Tongue (tissue), 1 donor: ENCODE measurements at regions not wholly inside any gene's neighbourhood (a gene's known extent, or its start where the extent isn't known, plus 50 kb on each side); places are given as distances from the start of the nearest gene placed in this dataset.
A peak's percentile ranks its signal among the peaks of the same experiment; 100 is the strongest.
"Not testable (repeated sequence)": the region's sequence is repeated elsewhere in the genome, so short reads cannot be mapped to it uniquely, and the experiment has no call there.

Experiments used
- DNase-seq: peaks from one replicate; pipeline ENCODE4 v3.0.0-alpha.2; 2015

GRCh38 chr10:21364196-21365114 is 161.0 kb downstream of the SKIDA1 start:
- DNase-seq, result peak; percentile 21

- no peak for DNase-seq
Measured at GRCh38 chr10:21363731-21364104, 161.8 kb downstream of the SKIDA1 start.

GRCh38 chr10:21363092-21363730 is 162.3 kb downstream of the SKIDA1 start:
- DNase-seq, result no peak

- no peak for DNase-seq
Measured at GRCh38 chr10:21359202-21359601, 166.3 kb downstream of the SKIDA1 start.

GRCh38 chr10:21355591-21356011 is 169.9 kb downstream of the SKIDA1 start:
- no peak for DNase-seq

- no peak for DNase-seq
Measured at GRCh38 chr10:21352886-21353285, 172.6 kb downstream of the SKIDA1 start.

- DNase-seq, result not testable (repeated sequence)
Measured at GRCh38 chr10:21351594-21351993, 173.9 kb downstream of the SKIDA1 start.

- DNase-seq, result no peak
Measured at GRCh38 chr10:21349912-21350286, 175.6 kb downstream of the SKIDA1 start.

- DNase-seq, result no peak
Measured at GRCh38 chr10:21347785-21348170, 177.7 kb downstream of the SKIDA1 start.

- DNase-seq, result no peak
Measured at GRCh38 chr10:21347043-21347784, 178.3 kb downstream of the SKIDA1 start.

GRCh38 chr10:21343087-21343486 is 182.4 kb downstream of the SKIDA1 start:
- DNase-seq, result no peak

- not testable (repeated sequence) for DNase-seq
Measured at GRCh38 chr10:21342499-21342898, 183.0 kb downstream of the SKIDA1 start.

GRCh38 chr10:21340331-21340730 is 185.2 kb downstream of the SKIDA1 start:
- DNase-seq, result no peak

GRCh38 chr10:21337171-21337792 is 188.2 kb downstream of the SKIDA1 start:
- DNase-seq, result no peak

GRCh38 chr10:21336476-21337170 is 188.9 kb downstream of the SKIDA1 start:
- DNase-seq, result peak; percentile 48

- DNase-seq, result peak; percentile 50
Measured at GRCh38 chr10:21334891-21335696, 190.4 kb downstream of the SKIDA1 start.

- DNase-seq, result no peak
Measured at GRCh38 chr10:21330628-21331020, 194.9 kb downstream of the SKIDA1 start.

GRCh38 chr10:21329995-21330627 is 195.4 kb downstream of the SKIDA1 start:
- peak; percentile 71 for DNase-seq

GRCh38 chr10:21327289-21327993 is 198.0 kb downstream of the SKIDA1 start:
- DNase-seq, result no peak
